ENCODE measurements at regions not wholly inside any gene's neighbourhood (a gene's known extent, or its start where the extent isn't known, plus 50 kb on each side); places are given as distances from the start of the nearest gene placed in this dataset.

GRCh38 chr16:63883091-63883490 is 1238.8 kb downstream of the CDH11 start:
- no peak for TF ChIP-seq CTCF (IDR thresholded peaks at IDR 0.05)
- TF ChIP-seq POLR2A (IDR thresholded peaks at IDR 0.05), result no peak
